HepG2 (cell line): ENCODE measurements at regions not wholly inside any gene's neighbourhood (a gene's known extent, or its start where the extent isn't known, plus 50 kb on each side); places are given as distances from the start of the nearest gene placed in this dataset.

Experiments used
- ATAC-seq: fragments of 200-7000 bp; cut with Tn5 transposase; 3 replicates; pipeline ENCODE4 v1.9.1; 2020; ENCODE audit warnings: mild to moderate bottlenecking, moderate library complexity
- BruUV-seq: library from RNA; stranded (reverse); fragments of 400-500 nt; replicated peaks from 2 replicates; lab custom pipeline; 2021; lab: Mats Ljungman, UMichigan
- CTCF ChIA-PET: fragments of 300-600 bp; formaldehyde crosslinking; extraction: SDS; loops from one replicate; lab custom pipeline; 2021; ENCODE audit warnings: low total read pairs, inconsistent platforms, low intra/inter-chr PET ratio; lab: Yijun Ruan, JAX
- POLR2A ChIA-PET: fragments of 350-600 bp; sonication (Branson Sonifier 250); formaldehyde crosslinking; loops from one replicate; lab custom pipeline; 2020; ENCODE audit warnings: antibody characterized with exemption, inconsistent platforms; lab: Yijun Ruan, JAX
- DNase-seq: peaks from one replicate; pipeline ENCODE4 v3.0.0-alpha.2; 2015; ENCODE audit warnings: low spot score
- FAIRE-seq: peaks from 3 replicates; lab custom pipeline; 2011; peaks lifted over from hg19 to GRCh38; lab: Jason Lieb, UNC
- H2AFZ ChIP-seq: one replicate; pipeline ENCODE4 v1.6.1; 2011; ENCODE audit warnings: low read length, inconsistent platforms
- H3K27ac ChIP-seq: fragments of 300-600 bp; 3 replicates; pipeline ENCODE4 v1.8.0; 2011; ENCODE audit warnings: mixed run types, mild to moderate bottlenecking, mixed read lengths, low read length, inconsistent platforms; ENCODE audit not compliant: insufficient read depth; ENCODE audit errors: extremely low read length
- H3K27me3 ChIP-seq, 2 experiments: fragments of 200-600 bp in 1 of 2; 2 replicates in 1 of 2; 3 replicates in 1 of 2; pipeline versions ENCODE4 v1.6.0 to v1.8.0; 2011; ENCODE audit warnings: low read length in 2 of 2, mild to moderate bottlenecking in 2 of 2, moderate library complexity in 2 of 2, inconsistent platforms in 1 of 2; ENCODE audit not compliant: insufficient read depth in 2 of 2, control insufficient read depth in 1 of 2
- H3K36me3 ChIP-seq, 2 experiments: fragments of 200-600 bp in 1 of 2; replicated peaks in 1 of 2; 2 replicates in 1 of 2; 3 replicates in 1 of 2; pipeline versions ENCODE4 v1.5.1 to v1.8.0; 2011; ENCODE audit warnings: low read length in 2 of 2, inconsistent platforms in 1 of 2; ENCODE audit not compliant: insufficient read depth in 2 of 2, control insufficient read depth in 1 of 2
- H3K4me1 ChIP-seq: 2 replicates; pipeline ENCODE4 v1.5.1; 2012; ENCODE audit warnings: low read length, inconsistent platforms; ENCODE audit not compliant: insufficient read depth
- H3K4me2 ChIP-seq: 2 replicates; pipeline ENCODE4 v1.6.0; 2011; ENCODE audit warnings: low read depth, low read length, inconsistent platforms
- H3K4me3 ChIP-seq, 3 experiments: fragments of 200-600 bp in 1 of 3; sonication (generic), shearing (Covaris generic) in 1 of 3; replicated peaks in 1 of 3; 2 replicates each; pipeline ENCODE4 v1.5.1; 2011 to 2016; ENCODE audit warnings: low read length in 3 of 3, inconsistent platforms in 2 of 3, low read depth in 2 of 3, mild to moderate bottlenecking in 2 of 3, control low read depth in 1 of 3, mixed read lengths in 1 of 3; ENCODE audit not compliant: insufficient read depth in 1 of 3
- H3K79me2 ChIP-seq: one replicate; pipeline ENCODE4 v1.6.1; 2011; ENCODE audit warnings: low read length, inconsistent platforms; ENCODE audit not compliant: insufficient read depth
- H3K9ac ChIP-seq: 2 replicates; pipeline ENCODE4 v1.6.0; 2011; ENCODE audit warnings: mild to moderate bottlenecking, low read depth, low read length, inconsistent platforms; ENCODE audit not compliant: insufficient read depth
- H3K9me3 ChIP-seq: 2 replicates; pipeline ENCODE4 v1.5.1; 2012; ENCODE audit warnings: mild to moderate bottlenecking, low read length
- H4K20me1 ChIP-seq: 2 replicates; pipeline ENCODE4 v1.6.0; 2011; ENCODE audit warnings: inconsistent platforms, mild to moderate bottlenecking, low read length, moderate library complexity; ENCODE audit not compliant: insufficient read depth
- CTCF ChIP-seq: sonication (generic); formaldehyde crosslinking; IDR thresholded peaks from 2 replicates; pipeline ENCODE4 v1.5.0; 2020; ENCODE audit warnings: mild to moderate bottlenecking, missing genetic modification reagents, moderate library complexity
- MAFF ChIP-seq: IDR thresholded peaks from 2 replicates; pipeline ENCODE4 v1.6.1; 2011; ENCODE audit warnings: low read depth, low read length, improper control_type of control experiment
- MAFK ChIP-seq, 2 experiments: IDR thresholded peaks in 1 of 2; conservative IDR thresholded peaks in 1 of 2; 2 replicates each; pipeline ENCODE4 v1.6.1; 2011; ENCODE audit warnings: improper control_type of control experiment in 2 of 2, low read length in 2 of 2
- RAD51 ChIP-seq: fragments of 450-650 bp; IDR thresholded peaks from 2 replicates; pipeline ENCODE4 v1.6.1; 2016; ENCODE audit warnings: borderline replicate concordance
- SMC3 ChIP-seq: IDR thresholded peaks from 2 replicates; pipeline ENCODE4 v1.6.1; 2011; ENCODE audit warnings: low read length, improper control_type of control experiment
- ZFP36L2 ChIP-seq: sonication (generic); formaldehyde crosslinking; IDR thresholded peaks from 2 replicates; pipeline ENCODE4 v1.4.0; 2020; ENCODE audit warnings: missing genetic modification reagents
- ZNF121 ChIP-seq: sonication (generic); formaldehyde crosslinking; IDR thresholded peaks from 2 replicates; pipeline ENCODE4 v1.5.0; 2020; ENCODE audit warnings: mild to moderate bottlenecking, missing genetic modification reagents
- WGBS: methylation state at CpG from one replicate; pipeline ENCODE4 v1.1.6; 2017; ENCODE audit warnings: low lambda C conversion rate; 5-methylcytosine and 5-hydroxymethylcytosine counted together
- in situ Hi-C: cut with HindIII; loops from 2 replicates; pipeline ENCODE4 v1.10.0; 2017; ENCODE audit warnings: low pct_unique_long_range_greater_than_20kb; ENCODE audit not compliant: extremely low pct_ligation_motif_present
- intact Hi-C: fragments of 100-400 bp; cut with micrococcal nuclease; formaldehyde crosslinking; loops from one replicate; pipeline ENCODE4 v1.10.0; 2022; ENCODE audit not compliant: unreplicated experiment
- TF ChIP-seq, protein P1 (sequence below): sonication (generic); formaldehyde crosslinking; IDR thresholded peaks from 2 replicates; pipeline ENCODE4 v1.5.1; 2020; ENCODE audit warnings: mild to moderate bottlenecking, missing genetic modification reagents
- TF ChIP-seq, protein P2 (sequence below): sonication (generic); formaldehyde crosslinking; IDR thresholded peaks from 2 replicates; pipeline ENCODE4 v1.4.0; 2020; ENCODE audit warnings: missing genetic modification reagents, mild to moderate bottlenecking, borderline replicate concordance

DNA sequence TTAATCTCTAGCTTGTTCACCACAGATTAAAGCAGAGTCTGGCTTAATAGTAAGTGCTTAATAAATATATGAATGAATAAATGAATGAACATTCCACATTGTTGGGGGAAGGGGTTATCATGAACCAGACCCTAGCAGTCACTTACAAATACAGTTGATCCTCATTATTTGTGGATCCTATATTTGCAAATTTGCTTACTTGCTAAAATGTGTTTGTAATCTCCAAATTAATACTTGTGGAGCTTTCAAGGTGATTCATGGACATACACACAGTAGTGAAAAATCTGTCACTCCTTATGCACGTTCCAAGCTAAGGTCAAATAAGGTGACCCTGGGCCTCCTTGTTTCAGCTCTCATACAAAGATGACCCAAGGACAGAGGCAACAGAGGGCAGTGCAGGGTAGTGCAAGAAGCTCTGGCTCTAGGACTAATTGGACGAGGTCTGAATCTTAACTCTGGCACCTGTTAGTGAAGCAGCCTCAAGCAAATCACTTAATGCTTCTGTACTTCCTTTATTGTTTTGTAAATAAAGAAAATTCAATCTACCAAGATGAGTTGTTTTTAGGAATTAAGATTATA, 112.8 kb upstream of the C2CD4B start:
- Histone ChIP-seq H4K20me1 (no peaks in the 10 kb centered on the region), H3K4me3 (no peak overlapping the region), H3K9ac (no peak overlapping the region), H3K27ac (no peak overlapping the region), H3K36me3 (no peaks in the 10 kb centered on the region), H3K27me3 (peaks cover 0 to 21% of the 10 kb centered on the region in 2 experiments; a peak in 1 of 5 replicates), H3K4me1 (no peaks in the 10 kb centered on the region), H3K4me2 (no peak overlapping the region), H3K79me2 (no peaks in the 10 kb centered on the region), H3K9me3 (no peaks in the 10 kb centered on the region), H2AFZ (no peak overlapping the region)
- ChIA-PET CTCF (no interaction called here), POLR2A (no interaction called here)
- intact Hi-C loops = no loop called here
- ATAC-seq (no peak), FAIRE-seq (no peak), DNase-seq (no peak)
- in situ Hi-C loops = no loop called here
- WGBS = 5% methylated on average over 2 of the region's 2 CpGs
- BruUV-seq = no TSS peak
- TF ChIP-seq, protein P1, sequence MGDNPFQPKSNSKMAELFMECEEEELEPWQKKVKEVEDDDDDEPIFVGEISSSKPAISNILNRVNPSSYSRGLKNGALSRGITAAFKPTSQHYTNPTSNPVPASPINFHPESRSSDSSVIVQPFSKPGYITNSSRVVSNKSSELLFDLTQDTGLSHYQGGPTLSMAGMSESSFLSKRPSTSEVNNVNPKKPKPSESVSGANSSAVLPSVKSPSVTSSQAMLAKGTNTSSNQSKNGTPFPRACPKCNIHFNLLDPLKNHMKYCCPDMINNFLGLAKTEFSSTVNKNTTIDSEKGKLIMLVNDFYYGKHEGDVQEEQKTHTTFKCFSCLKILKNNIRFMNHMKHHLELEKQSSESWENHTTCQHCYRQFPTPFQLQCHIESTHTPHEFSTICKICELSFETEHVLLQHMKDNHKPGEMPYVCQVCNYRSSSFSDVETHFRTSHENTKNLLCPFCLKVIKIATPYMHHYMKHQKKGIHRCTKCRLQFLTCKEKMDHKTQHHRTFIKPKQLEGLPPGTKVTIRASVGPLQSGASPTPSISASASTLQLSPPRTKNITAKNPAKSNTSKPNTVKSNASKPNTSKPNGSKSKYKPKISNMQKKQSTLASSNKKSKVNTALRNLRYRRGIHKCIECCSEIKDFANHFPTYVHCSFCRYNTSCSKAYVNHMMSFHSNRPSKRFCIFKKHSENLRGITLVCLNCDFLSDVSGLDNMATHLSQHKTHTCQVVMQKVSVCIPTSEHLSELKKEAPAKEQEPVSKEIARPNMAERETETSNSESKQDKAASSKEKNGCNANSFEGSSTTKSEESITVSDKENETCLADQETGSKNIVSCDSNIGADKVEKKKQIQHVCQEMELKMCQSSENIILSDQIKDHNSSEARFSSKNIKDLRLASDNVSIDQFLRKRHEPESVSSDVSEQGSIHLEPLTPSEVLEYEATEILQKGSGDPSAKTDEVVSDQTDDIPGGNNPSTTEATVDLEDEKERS (CRISPR knock-in tag) = no peak
- TF ChIP-seq ZFP36L2 (CRISPR knock-in tag) = no peak
- peak; percentile 50 to 55; a peak in 3 of 4 replicates for TF ChIP-seq MAFK (conservative IDR thresholded peaks at IDR 0.05 in 1 of 2, IDR thresholded peaks at IDR 0.05 in 1 of 2; ENCODE audit: low read length in 2 of 2)
- TF ChIP-seq ZNF121 (CRISPR knock-in tag) = no peak
- no peak for TF ChIP-seq RAD51
- TF ChIP-seq, protein P2, sequence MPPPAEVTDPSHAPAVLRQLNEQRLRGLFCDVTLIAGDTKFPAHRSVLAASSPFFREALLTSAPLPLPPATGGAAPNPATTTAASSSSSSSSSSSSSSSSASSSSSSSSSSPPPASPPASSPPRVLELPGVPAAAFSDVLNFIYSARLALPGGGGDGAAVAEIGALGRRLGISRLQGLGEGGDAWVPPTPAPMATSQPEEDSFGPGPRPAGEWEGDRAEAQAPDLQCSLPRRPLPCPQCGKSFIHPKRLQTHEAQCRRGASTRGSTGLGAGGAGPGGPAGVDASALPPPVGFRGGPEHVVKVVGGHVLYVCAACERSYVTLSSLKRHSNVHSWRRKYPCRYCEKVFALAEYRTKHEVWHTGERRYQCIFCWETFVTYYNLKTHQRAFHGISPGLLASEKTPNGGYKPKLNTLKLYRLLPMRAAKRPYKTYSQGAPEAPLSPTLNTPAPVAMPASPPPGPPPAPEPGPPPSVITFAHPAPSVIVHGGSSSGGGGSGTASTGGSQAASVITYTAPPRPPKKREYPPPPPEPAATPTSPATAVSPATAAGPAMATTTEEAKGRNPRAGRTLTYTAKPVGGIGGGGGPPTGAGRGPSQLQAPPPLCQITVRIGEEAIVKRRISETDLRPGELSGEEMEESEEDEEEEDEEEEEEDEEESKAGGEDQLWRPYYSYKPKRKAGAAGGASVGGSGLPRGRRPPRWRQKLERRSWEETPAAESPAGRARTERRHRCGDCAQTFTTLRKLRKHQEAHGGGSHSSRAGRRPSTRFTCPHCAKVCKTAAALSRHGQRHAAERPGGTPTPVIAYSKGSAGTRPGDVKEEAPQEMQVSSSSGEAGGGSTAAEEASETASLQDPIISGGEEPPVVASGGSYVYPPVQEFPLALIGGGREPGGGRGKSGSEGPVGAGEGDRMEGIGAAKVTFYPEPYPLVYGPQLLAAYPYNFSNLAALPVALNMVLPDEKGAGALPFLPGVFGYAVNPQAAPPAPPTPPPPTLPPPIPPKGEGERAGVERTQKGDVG (CRISPR knock-in tag) = no peak
- TF ChIP-seq CTCF (CRISPR knock-in tag) = peak; percentile 23; the same call in 1 of the 2 replicates
- TF ChIP-seq MAFF = peak; percentile 32; the same call in 1 of the 2 replicates
- no peak for TF ChIP-seq SMC3
